ENCODE measurements at regions not wholly inside any gene's neighbourhood (a gene's known extent, or its start where the extent isn't known, plus 50 kb on each side); places are given as distances from the start of the nearest gene placed in this dataset.

DNA sequence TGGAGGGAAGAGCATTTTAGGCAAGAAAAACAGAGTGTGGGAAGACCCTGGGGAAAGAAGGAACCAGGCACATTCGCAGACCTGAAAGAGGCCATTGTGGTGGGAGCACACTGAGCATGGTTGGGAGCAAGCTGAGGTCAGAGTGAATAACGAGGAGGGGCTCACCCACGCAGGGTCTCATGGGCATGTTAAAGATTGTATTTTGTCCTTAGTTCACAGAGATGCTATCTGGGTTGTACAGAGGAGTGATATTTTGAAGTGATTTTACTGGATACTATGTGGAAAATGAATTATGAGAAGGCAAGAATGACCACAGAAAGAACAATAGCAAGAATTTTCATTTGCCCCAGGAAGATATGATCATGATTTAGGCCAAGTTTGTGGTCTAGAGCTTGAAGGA is 578.3 kb upstream of the NR5A2 start:
- no peaks in the 10 kb centered on the region for H3K36me3 ChIP-seq (ENCODE audit: insufficient read depth, low read length)
- H3K9ac ChIP-seq (ENCODE audit: low read length), result no peak overlapping the region
- no peaks in the 10 kb centered on the region for H4K20me1 ChIP-seq (ENCODE audit: insufficient read depth)
- TF ChIP-seq MXI1 (conservative IDR thresholded peaks at IDR 0.05; ENCODE audit: poor library complexity, severe bottlenecking) (no peak), RAD21 (conservative IDR thresholded peaks at IDR 0.05) (no peak), SMC3 (conservative IDR thresholded peaks at IDR 0.05; ENCODE audit: poor library complexity) (no peak), TAF1 (IDR thresholded peaks at IDR 0.05; ENCODE audit: low read depth) (no peak), EZH2 (IDR thresholded peaks at IDR 0.05; ENCODE audit: borderline replicate concordance, insufficient read depth, low read length, poor library complexity, severe bottlenecking) (no peak), CTCF (IDR thresholded peaks at IDR 0.05; ENCODE audit: poor library complexity, severe bottlenecking) (no peak), EP300 (conservative IDR thresholded peaks at IDR 0.05; ENCODE audit: poor library complexity, severe bottlenecking) (no peak), POLR2AphosphoS5 (IDR thresholded peaks at IDR 0.05) (no peak)
- TF ChIP-seq, protein P1, sequence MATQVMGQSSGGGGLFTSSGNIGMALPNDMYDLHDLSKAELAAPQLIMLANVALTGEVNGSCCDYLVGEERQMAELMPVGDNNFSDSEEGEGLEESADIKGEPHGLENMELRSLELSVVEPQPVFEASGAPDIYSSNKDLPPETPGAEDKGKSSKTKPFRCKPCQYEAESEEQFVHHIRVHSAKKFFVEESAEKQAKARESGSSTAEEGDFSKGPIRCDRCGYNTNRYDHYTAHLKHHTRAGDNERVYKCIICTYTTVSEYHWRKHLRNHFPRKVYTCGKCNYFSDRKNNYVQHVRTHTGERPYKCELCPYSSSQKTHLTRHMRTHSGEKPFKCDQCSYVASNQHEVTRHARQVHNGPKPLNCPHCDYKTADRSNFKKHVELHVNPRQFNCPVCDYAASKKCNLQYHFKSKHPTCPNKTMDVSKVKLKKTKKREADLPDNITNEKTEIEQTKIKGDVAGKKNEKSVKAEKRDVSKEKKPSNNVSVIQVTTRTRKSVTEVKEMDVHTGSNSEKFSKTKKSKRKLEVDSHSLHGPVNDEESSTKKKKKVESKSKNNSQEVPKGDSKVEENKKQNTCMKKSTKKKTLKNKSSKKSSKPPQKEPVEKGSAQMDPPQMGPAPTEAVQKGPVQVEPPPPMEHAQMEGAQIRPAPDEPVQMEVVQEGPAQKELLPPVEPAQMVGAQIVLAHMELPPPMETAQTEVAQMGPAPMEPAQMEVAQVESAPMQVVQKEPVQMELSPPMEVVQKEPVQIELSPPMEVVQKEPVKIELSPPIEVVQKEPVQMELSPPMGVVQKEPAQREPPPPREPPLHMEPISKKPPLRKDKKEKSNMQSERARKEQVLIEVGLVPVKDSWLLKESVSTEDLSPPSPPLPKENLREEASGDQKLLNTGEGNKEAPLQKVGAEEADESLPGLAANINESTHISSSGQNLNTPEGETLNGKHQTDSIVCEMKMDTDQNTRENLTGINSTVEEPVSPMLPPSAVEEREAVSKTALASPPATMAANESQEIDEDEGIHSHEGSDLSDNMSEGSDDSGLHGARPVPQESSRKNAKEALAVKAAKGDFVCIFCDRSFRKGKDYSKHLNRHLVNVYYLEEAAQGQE (IDR thresholded peaks at IDR 0.05; ENCODE audit: borderline replicate concordance), result no peak
- no peaks in the 10 kb centered on the region for H3K79me2 ChIP-seq (replicated peaks; ENCODE audit: insufficient read depth, low read length)
- H3K4me2 ChIP-seq (ENCODE audit: low read length), result no peak overlapping the region
- no peak overlapping the region for H3K27ac ChIP-seq (ENCODE audit: low read length)
- no peak overlapping the region for H2AFZ ChIP-seq (ENCODE audit: low read depth, low read length)
- peaks cover 3% of the 10 kb centered on the region for H3K9me3 ChIP-seq (ENCODE audit: low read length)
- H3K4me3 ChIP-seq (ENCODE audit: low read length), result no peak overlapping the region
- no peaks in the 10 kb centered on the region for H3K27me3 ChIP-seq (ENCODE audit: insufficient read depth, low read depth, low read length)
- H3K9me2 ChIP-seq (ENCODE audit: insufficient read depth, low read length), result no peaks in the 10 kb centered on the region
- H3F3A ChIP-seq (ENCODE audit: insufficient read depth, low read length, poor library complexity, severe bottlenecking), result no peaks in the 10 kb centered on the region

GRCh38 chr1:199449681-199450080 is 577.8 kb upstream of the NR5A2 start:
- Histone ChIP-seq H2AFZ (ENCODE audit: low read depth, low read length) (no peak overlapping the region), H4K20me1 (ENCODE audit: insufficient read depth) (no peaks in the 10 kb centered on the region), H3K9ac (ENCODE audit: low read length) (no peak overlapping the region), H3F3A (ENCODE audit: insufficient read depth, low read length, poor library complexity, severe bottlenecking) (no peaks in the 10 kb centered on the region), H3K9me3 (ENCODE audit: low read length) (peaks cover 3% of the 10 kb centered on the region), H3K9me2 (ENCODE audit: insufficient read depth, low read length) (no peaks in the 10 kb centered on the region), H3K27me3 (ENCODE audit: insufficient read depth, low read depth, low read length) (no peaks in the 10 kb centered on the region), H3K4me2 (ENCODE audit: low read length) (no peak overlapping the region), H3K27ac (ENCODE audit: low read length) (no peak overlapping the region), H3K4me3 (ENCODE audit: low read length) (no peak overlapping the region), H3K36me3 (ENCODE audit: insufficient read depth, low read length) (no peaks in the 10 kb centered on the region), H3K79me2 (replicated peaks; ENCODE audit: insufficient read depth, low read length) (no peaks in the 10 kb centered on the region)
- TF ChIP-seq MXI1 (conservative IDR thresholded peaks at IDR 0.05; ENCODE audit: poor library complexity, severe bottlenecking), result no peak
- no peak for TF ChIP-seq SMC3 (conservative IDR thresholded peaks at IDR 0.05; ENCODE audit: poor library complexity)

- Histone ChIP-seq H3K9me2 (ENCODE audit: insufficient read depth, low read length) (no peaks in the 10 kb centered on the region), H3K4me2 (ENCODE audit: low read length) (no peak overlapping the region), H3K27me3 (ENCODE audit: insufficient read depth, low read depth, low read length) (no peaks in the 10 kb centered on the region), H3K36me3 (ENCODE audit: insufficient read depth, low read length) (no peaks in the 10 kb centered on the region), H3K4me3 (ENCODE audit: low read length) (no peak overlapping the region), H3K9ac (ENCODE audit: low read length) (no peak overlapping the region), H3F3A (ENCODE audit: insufficient read depth, low read length, poor library complexity, severe bottlenecking) (no peaks in the 10 kb centered on the region), H3K79me2 (replicated peaks; ENCODE audit: insufficient read depth, low read length) (no peaks in the 10 kb centered on the region), H2AFZ (ENCODE audit: low read depth, low read length) (no peak overlapping the region), H3K27ac (ENCODE audit: low read length) (no peak overlapping the region), H3K9me3 (ENCODE audit: low read length) (peaks cover 3% of the 10 kb centered on the region), H4K20me1 (ENCODE audit: insufficient read depth) (no peaks in the 10 kb centered on the region)
- no peak for TF ChIP-seq POLR2AphosphoS5 (IDR thresholded peaks at IDR 0.05)
- no peak for TF ChIP-seq EP300 (conservative IDR thresholded peaks at IDR 0.05; ENCODE audit: poor library complexity, severe bottlenecking)
- no peak for TF ChIP-seq EZH2 (IDR thresholded peaks at IDR 0.05; ENCODE audit: borderline replicate concordance, insufficient read depth, low read length, poor library complexity, severe bottlenecking)
- TF ChIP-seq CTCF (IDR thresholded peaks at IDR 0.05; ENCODE audit: poor library complexity, severe bottlenecking), result no peak
- TF ChIP-seq MXI1 (conservative IDR thresholded peaks at IDR 0.05; ENCODE audit: poor library complexity, severe bottlenecking), result no peak
- no peak for TF ChIP-seq TAF1 (IDR thresholded peaks at IDR 0.05; ENCODE audit: low read depth)
- no peak for TF ChIP-seq RAD21 (conservative IDR thresholded peaks at IDR 0.05)
- TF ChIP-seq, protein P1 (IDR thresholded peaks at IDR 0.05; ENCODE audit: borderline replicate concordance), result no peak
- no peak for TF ChIP-seq SMC3 (conservative IDR thresholded peaks at IDR 0.05; ENCODE audit: poor library complexity)
Observed at GRCh38 chr1:199452627-199453026, 574.9 kb upstream of the NR5A2 start.

Data from neural cell (in vitro differentiated cells).